PC-9 (cell line): ENCODE measurements at regions not wholly inside any gene's neighbourhood (a gene's known extent, or its start where the extent isn't known, plus 50 kb on each side); places are given as distances from the start of the nearest gene placed in this dataset.

Source experiments
- EZH2 ChIP-seq: fragments of 200-600 bp; sonication (generic); IDR thresholded peaks from 2 replicates; pipeline ENCODE4 v1.8.0; 2017; ENCODE audit warnings: antibody characterized with exemption, low read depth
- TF ChIP-seq, protein P1 (sequence below): fragments of 200-600 bp; sonication (generic); conservative IDR thresholded peaks from 2 replicates; pipeline ENCODE4 v1.6.1; 2017; ENCODE audit warnings: mixed run types, antibody characterized with exemption, mild to moderate bottlenecking, moderate library complexity

DNA sequence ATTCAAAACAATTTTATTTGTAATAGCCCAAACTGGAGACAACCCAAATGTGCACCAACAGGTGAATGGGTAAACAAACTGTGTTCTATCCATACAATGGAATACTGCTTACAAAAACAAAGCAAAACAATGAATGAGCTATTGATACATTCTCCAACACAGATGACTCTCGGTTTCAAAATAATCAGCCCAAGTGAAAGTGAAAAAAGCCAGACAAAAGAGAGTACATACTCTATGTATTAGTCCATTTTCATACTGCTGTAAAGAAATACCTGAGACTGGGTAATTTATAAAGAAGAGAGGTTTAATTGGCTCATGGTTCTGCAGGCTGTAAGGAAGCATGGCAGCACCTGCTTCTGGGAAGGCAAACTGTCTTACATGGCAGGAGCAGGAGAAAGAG is 65.2 kb upstream of the LRCH1 start:
- TF ChIP-seq, protein P1, sequence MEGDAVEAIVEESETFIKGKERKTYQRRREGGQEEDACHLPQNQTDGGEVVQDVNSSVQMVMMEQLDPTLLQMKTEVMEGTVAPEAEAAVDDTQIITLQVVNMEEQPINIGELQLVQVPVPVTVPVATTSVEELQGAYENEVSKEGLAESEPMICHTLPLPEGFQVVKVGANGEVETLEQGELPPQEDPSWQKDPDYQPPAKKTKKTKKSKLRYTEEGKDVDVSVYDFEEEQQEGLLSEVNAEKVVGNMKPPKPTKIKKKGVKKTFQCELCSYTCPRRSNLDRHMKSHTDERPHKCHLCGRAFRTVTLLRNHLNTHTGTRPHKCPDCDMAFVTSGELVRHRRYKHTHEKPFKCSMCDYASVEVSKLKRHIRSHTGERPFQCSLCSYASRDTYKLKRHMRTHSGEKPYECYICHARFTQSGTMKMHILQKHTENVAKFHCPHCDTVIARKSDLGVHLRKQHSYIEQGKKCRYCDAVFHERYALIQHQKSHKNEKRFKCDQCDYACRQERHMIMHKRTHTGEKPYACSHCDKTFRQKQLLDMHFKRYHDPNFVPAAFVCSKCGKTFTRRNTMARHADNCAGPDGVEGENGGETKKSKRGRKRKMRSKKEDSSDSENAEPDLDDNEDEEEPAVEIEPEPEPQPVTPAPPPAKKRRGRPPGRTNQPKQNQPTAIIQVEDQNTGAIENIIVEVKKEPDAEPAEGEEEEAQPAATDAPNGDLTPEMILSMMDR, result no peak
- no peak for TF ChIP-seq EZH2
